ENCODE measurements at regions not wholly inside any gene's neighbourhood (a gene's known extent, or its start where the extent isn't known, plus 50 kb on each side); places are given as distances from the start of the nearest gene placed in this dataset.

- no peak for TF ChIP-seq CTCF (IDR thresholded peaks at IDR 0.05)
- TF ChIP-seq POLR2A (IDR thresholded peaks at IDR 0.05), result no peak
Observed at GRCh38 chr12:128131955-128132354, 135.0 kb upstream of the TMEM132C start.
